Midbrain (tissue), 1 donor: ENCODE measurements at regions not wholly inside any gene's neighbourhood (a gene's known extent, or its start where the extent isn't known, plus 50 kb on each side); places are given as distances from the start of the nearest gene placed in this dataset.
"Not testable (repeated sequence)": the region's sequence is repeated elsewhere in the genome, so short reads cannot be mapped to it uniquely, and the experiment has no call there.

Experiments
- DNase-seq: peaks from one replicate; lab custom pipeline; 2025; lab: John Stamatoyannopoulos, UW

DNA sequence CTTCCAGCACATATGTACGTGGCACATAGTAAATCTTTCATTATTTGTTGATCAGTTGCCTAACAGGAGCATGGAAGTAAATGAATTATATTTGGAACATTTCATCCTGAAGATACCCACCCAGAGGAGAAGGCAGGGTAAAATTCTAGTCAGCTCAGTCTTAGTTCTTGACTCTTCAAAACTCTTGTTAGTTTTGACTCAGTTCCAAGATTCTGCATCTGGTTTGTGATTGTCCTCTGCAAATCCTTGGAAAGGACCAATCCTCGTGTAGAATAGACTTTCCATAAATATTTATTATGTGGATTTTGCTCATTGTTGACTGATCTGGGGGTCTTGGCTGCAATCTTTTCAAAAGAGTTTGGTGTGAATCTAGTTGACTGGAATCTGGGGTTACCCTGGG, 257.5 kb upstream of the FAT1 start:
- DNase-seq = no peak

DNA sequence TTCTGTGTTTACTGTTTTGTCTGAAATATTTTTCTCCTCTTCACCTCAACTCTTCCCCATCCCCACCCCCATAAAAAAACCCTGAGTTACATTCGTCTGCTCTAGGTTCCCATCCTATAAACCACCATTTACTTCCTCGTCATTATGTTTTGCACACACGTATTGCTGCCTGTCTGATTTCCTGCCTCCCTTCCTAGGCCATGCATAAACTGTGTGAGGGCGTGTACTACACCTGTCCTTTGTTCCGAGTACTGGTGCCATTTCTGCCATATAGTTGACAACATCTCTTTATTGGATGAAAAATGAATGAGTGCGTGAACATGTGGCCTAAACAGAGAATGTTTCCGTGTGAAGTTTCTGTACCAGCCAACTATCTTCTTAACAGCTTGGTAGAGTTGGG, 258.5 kb upstream of the FAT1 start:
- no peak for DNase-seq

DNA sequence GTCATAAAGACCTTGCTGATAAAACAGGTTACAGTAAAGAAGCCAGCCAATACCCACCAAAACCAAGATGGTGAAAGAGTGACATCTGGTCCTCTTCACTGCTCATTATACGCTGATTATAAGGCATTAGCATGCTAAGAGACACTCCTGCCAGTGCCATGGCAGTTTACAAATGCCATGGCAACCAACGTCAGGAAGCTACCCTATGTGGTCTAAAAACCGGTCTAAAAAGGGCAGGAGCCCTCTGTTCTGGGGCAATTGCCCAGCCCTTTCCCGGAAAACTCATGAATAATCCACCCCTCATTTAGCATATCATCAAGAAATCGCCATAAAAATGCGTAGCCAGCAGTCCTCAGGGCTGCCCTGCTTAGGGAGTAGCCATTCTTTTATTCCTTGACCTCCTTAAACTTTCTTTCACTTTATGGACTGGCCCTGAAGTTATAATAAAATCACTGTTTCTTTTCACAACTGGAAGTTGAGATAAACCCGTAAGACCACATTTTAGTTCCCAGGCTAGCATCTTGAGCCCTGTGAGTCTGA, 260.5 kb upstream of the FAT1 start:
- peak; percentile 1 for DNase-seq

DNA sequence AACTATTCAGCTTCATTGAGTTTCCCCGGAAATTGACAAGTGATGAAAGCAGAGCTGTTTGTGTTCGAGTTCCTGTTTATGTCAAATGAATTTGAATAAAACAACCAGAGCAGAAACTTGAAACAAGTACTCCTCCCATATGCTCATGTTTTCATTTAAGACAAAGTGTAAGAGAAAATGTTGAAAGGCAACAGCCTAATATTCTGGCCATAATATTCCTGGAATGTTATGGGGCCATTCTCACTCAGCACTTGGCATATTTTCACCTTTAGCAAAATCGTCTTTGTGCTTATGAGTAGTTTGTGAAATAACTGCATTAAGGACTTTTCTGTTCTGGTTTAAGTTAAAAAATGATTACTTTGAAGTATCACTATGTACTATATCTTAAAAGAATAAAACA, 276.0 kb upstream of the FAT1 start:
- DNase-seq = no peak

DNA sequence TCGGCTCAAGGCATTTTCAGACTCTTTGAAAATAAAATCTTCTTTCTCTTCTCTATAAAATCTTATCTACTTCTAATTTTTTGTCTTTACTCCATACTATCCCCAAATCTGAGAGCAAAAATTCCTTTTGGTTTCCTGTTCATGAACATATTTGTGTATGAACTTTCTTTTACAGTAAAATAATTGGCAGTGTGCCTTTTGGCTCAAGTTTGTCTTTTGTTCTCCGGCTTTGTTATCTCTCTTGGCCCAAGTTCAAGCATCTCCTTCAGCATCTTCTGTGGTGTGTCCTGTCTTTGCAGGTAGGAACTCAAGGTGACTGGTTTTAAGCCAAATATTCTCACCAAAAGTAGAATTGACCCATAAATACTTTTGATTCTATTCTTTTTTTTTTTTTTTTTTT, 276.6 kb upstream of the FAT1 start:
- no peak for DNase-seq

DNA sequence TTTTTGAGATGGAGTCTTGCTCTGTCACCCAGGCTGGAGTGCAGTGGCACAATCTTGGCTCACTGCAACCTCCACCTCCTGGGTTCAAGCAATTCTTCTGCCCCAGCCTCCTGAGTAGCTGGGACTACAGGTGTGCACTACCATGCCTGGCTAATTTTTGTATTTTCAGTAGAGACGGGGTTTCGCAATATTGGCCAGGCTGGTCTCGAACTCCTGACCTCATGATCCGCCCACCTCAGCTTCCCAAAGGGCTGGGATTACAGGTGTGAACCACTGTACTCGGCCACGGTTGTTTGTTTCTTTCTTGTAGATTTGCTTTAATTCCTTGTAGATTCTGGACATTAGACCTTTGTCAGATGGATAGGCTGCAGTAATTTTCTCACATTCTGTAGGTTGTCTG, 278.5 kb upstream of the FAT1 start:
- not testable (repeated sequence) for DNase-seq

DNA sequence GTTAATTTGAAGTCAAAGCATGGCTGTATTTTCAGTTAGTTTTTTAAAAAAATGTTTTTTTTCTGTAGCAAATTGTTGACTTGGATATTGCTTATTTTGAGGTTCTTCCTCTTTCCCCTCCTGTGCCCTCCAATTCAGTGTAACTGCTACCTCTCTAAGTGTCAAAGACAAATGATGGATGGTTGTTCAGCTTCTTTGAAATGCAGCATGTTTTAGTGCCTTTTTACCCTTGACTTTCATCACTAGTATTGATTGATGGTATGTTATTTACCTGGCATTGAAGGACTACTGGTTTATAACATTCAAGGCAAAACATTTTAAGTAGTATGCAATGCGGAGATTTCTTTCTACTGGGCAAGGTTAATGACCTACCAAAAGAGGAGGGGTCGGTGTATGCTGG, 281.0 kb upstream of the FAT1 start:
- no peak for DNase-seq

DNA sequence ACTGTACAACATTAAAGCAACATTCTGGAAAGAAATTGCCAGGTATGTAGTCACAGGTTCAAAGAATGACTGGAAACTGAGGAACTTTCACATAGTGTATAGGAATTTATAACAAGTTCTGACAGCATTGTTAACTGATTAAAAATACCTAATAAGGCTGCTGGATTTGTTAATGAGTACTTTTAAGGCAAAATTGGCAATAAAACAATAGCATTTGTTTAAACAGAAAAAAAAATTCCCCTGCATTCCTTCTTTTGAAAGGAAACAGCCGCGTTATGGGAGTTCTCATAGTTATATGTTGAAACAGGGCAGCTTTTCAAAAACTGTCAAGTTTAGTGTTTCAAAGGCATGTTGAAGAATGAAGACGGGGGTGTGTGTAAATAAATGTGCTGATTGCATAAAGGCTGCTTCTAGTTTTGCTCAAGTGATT, 282.5 kb upstream of the FAT1 start:
- no peak for DNase-seq

DNA sequence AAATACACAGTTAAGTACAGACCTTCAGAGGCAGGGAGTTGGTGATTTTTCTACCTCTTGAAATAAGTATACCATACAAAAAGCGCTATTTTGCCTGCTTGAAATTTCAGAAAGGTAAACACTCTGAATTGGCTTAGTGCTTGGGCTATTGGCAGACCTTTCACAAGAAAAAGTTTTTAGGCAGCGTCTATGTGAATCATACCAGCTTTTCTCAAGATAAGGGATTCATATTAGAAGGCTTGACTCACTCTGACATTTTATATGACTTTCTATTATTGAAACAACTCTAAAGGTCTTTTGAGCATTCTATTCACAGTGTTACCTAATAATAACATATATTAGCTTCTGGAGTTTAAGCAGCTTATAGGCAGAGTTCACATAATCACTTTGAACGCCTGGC, 286.4 kb upstream of the FAT1 start:
- no peak for DNase-seq

DNA sequence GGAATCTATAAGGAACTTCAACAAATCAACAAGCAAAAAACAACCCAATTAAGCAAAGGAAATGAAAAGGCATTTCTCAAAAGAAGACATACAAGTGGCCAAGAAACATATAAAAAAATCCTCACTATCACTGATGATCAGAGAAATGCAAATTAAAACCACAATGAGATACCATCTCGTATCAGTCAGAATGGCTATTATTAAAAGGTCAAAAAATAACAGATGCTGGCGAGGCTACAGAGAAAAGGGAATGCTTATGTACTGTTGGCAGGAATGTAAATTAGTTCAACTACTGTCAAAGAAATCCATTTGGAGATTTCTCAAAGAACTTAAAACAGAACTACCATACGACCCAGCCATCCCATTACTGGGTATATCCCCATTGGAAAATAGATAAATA, 292.4 kb upstream of the FAT1 start:
- DNase-seq = no peak

DNA sequence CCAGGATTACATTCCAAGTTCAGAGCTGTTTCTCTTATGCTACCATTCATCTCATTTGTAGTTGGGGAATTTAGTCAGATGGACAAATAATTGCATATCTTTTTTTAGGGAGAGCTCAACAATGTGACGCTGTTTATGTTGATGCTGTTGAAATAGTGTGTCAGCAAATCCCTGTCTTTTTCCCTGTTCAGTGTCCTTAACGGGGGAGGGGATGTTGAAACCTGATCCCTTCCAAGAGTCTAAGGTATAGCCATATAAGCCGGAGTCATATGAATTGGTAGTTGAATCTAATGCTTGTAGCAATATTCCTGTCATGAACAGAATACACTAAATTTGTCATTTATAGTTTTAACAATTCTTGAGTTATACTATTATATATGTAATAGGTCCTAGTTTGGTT, 293.5 kb upstream of the FAT1 start:
- no peak for DNase-seq

DNA sequence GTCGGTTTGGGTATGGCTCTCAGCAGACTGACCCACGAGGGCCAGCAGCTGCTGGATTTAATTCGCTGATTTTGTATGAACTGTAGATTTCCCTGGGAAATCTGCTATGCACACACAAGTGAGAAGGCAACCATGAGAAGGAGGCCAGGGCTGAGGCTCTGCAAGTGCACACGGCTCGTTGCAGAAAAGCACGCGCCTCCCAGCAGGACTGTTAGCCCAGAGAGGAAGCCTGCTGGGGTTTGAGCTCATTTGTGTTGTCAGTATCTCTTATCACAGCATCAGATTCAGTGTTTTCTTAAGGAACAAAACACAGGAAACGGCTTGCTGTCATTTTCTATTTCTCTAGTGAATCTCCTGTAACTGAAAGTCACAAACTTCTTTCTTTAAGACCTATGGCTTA, 296.2 kb upstream of the FAT1 start:
- no peak for DNase-seq

DNA sequence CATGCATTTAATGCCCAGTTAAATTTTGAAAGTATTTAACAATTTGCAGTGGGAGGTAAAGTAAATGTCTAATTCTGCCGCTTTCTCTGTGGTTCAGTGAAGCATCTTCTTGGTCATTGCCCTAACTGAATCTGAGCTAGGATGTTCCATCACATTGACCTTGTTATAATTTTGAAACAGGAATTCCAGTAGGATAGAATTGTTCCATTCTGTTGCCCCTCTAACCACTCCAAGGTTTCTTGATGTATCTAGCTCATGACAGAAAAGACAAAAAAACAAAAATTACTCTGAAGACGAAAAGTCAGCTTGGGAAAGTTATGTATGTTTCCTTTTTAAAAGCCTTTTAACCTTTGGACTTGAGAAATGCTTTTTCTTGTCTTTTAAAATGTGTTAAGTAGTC, 297.0 kb upstream of the FAT1 start:
- no peak for DNase-seq

DNA sequence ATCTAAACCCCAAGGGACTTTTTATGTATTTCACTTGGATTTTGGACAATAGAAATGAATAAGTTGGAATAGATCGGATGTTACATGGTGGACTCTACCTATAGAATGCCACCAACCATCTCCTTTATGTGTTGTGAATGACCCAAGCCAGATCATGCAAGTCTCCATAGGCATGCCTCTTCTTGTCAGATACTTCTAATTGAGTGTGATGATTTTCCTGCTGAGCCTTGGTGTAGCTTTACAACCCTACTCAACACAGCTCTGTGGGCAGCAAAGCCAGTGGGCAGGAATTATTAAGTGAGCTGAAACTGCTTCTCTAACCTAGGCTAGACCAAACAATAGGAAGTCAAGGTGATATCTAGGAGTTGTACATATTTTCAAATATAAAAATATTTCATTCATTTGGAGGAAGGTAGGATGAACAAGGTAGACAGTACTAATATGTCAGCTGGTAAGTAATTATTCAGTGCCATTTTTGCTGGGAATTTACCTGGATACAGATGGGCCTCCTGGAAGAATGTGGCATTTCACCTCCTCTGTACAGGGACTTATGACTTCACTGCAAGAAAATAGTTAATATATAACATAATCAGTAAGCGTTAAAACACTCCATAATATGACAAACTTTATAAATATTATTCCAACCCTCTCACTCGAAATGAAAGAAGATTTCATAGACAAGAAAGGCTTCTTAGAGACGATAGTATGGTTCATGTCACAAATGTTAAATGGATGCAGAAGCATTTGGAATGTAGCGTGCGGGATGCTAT, 298.0 kb upstream of the FAT1 start:
- no peak for DNase-seq

DNA sequence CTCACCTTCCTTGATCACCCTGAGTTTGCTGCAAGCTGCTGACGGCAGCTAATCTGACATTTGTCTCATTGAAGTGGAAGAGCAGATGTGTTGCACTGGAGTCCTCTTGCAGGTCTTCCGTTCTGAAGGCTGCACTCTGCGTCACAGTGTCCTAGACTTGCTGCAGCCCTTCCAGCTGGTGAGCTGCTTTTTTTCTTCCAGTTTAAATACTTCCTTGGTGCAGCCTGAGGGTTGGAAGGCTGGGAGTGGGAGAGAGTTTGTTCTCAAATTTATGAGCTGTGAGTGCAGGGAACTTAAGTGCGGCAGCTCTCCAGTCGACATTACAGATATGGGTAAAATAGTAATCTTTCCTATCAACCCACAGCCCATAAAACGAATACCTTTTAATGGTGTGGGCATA, 303.6 kb upstream of the FAT1 start:
- DNase-seq = no peak

DNA sequence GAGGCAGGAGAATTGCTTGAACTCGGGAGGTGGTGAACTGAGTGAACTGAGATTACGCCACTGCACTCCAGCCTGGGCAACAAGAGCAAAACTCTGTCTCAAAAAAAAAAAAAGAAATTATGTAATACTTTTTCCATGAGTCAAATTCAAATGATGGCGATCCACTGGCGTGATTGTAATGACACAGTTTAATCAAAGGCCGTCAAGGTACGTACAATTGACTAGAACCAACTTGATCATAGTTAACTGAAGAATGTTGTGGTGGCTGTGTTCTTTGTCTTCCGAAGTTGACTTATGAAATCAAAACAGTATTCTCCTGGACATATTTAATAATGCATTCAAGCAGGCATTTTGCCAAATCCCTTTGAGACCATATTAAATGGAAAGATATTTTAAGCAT, 318.6 kb upstream of the FAT1 start:
- DNase-seq = no peak

DNA sequence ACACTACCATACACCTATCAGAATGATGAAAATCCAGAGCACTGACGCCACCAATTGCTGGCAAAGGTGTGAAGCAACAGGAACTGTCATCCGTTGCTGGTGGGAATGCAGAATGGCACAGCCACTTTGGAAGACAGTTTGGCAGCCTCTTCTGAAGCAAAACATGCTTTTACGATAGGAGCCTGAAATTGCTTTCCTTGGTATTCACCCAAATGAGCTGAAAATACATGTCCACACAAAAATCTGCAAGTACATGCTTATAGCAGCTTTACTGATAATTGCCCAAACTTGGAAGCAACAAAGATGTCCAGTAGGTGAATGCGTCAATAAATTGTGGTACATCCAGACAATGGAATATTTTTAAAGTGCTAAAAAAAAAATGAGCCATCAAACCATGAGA, 322.8 kb upstream of the FAT1 start:
- no peak for DNase-seq

DNA sequence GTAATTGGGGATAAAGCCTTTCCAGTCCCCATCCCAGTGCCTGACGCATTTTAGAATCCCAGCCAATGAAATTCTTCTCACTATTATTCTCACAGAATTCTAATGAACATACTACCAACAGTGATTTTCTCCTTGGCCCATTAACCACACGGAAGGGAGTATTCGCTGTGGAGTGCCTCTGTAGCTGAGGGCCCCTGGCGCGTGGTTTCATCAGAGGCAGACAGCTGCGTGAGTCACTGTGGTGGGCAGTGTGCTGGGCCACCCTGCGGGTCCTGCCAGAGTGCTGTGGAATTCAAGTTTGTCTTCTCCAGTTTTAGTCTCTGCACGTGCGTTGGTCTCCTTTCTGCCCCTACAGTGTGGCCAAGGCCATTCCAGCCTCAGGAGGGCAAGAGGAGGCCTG, 335.4 kb upstream of the FAT1 start:
- DNase-seq = no peak

DNA sequence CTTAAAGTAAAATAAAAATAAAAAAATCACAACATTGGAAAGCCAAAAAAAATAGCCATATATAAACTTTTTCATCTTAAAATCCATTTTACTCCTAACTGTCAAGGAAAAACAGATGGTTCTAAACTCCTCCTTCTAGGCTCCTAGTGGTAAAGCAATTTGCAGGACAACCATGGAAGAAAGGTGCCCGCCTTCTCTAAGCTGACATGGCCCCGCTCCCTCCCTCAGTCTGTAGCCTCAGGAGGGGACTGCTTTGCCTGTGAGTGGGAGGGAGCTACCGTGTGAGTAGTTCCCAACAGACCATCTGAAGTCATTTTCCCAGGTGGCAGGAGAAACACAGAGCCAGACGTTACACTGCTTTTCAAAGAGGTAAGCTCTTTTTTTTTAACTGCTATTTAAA, 336.2 kb upstream of the FAT1 start:
- DNase-seq = no peak

DNA sequence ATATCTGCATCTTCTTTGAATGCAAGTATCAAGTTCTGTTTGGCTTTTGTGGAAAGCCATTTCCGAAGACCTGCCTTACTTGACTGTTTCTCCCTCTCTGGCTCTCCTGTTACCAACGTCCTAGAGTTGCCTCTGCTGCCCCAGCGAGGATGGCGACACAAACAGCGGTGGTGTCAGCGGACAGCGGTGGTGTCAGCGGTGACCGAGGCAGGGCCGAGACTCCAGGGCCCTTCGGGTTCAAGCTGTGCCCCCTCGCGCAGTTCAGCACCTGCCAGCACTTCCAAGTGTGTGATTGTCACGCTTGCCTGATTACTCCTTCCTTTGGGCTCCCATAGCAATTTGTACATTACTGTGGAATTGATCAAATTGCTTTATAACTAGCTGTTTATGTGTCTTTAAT, 336.9 kb upstream of the FAT1 start:
- no peak for DNase-seq

DNA sequence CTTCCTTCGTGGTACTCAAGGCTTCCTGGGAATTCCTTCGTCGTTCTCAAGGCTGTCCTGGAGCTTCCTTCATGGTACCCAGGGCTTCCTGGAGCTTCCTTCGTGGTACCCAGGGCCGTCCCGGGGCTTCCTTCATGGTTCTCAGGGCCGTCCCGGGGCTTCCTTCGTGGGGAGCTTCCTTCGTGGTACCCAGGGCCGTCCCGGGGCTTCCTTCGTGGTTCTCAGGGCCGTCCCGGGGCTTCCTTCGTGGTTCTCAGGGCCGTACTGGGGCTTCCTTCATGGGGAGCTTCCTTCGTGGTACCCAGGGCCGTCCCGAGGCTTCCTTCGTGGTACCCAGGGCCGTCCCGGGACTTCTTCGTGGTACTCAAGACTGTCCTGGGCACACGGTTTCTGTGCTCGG, 339.6 kb upstream of the FAT1 start:
- no peak for DNase-seq

DNA sequence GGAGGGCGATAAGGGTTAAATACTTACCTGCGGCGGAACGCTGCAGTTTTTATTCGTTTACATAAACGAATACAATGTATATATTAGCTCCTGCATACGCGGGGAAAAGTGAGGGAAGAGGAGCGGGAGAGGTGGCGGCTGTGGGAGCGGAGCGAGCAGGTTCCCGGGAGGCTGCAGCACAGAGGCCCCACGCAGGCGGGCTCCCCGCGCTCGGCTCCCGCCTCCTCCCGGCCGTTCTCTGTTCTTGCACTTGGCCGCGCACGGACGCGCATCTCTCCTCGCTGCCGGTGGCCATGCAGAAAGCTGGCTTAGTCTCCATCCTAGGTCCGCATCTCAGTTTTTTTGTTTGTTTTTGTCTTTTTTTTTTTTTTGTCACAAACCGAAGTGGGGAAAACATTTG, 340.4 kb upstream of the FAT1 start:
- DNase-seq = no peak

DNA sequence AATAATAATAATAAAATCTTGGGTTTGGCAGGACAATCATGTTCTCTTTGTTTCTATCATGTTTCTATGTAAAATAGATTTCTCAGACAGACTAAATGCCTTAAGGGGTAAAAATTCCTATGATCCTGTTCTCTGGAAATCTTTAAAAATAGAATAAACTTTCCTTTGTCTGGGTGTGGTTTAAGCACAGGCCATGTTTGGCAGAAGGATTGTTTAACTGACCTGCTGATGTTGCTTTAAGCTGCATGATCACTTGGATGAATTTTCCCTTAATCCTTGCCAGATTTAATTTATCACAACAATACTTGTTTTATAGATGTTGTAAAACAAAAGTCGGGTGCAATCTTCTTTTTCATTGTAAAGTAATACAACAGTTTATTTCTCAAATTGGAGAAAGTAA, 341.7 kb upstream of the FAT1 start:
- DNase-seq = no peak

DNA sequence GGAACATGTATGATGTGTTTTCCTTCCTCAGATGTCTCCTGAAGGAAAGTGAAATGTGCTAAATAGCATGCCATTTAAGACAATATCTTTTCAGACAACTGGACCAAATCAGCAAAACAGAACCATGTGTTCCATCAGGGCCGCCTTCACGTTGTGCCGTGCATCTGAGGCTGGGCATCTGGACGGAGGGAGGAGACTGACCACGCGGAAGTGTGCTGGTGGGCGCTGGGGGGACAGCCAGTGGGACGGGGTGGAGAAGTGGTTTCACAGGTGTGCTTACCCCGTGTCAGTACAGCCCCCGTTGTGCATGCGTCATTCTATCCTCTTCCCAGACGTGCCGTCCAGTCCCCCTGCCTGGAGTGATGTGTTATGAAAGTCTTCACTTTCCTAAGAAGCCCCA, 342.1 kb upstream of the FAT1 start:
- DNase-seq = no peak
